ENCODE measurements at regions not wholly inside any gene's neighbourhood (a gene's known extent, or its start where the extent isn't known, plus 50 kb on each side); places are given as distances from the start of the nearest gene placed in this dataset.

GRCh38 chr1:220409771-220410595, 118.0 kb upstream of the MARK1 start:
- DNase-seq = no peak

- no peak for DNase-seq
These were observed 120.7 kb upstream of the MARK1 start for GRCh38 chr1:220407191-220407590.

- DNase-seq = no peak
These were observed 126.0 kb upstream of the RAB3GAP2 start for GRCh38 chr1:220398238-220398637.

- DNase-seq = no peak
These were observed 119.2 kb upstream of the RAB3GAP2 start for GRCh38 chr1:220391491-220391890.

- no peak for DNase-seq
These were observed 117.4 kb upstream of the RAB3GAP2 start for GRCh38 chr1:220389634-220390033.

GRCh38 chr1:220386494-220387195, 114.4 kb upstream of the RAB3GAP2 start:
- no peak for DNase-seq

GRCh38 chr1:220385158-220385557, 112.9 kb upstream of the RAB3GAP2 start:
- no peak for DNase-seq

- no peak for DNase-seq
These were observed 110.7 kb upstream of the RAB3GAP2 start for GRCh38 chr1:220382994-220383393.

- no peak for DNase-seq
These were observed 108.6 kb upstream of the RAB3GAP2 start for GRCh38 chr1:220380885-220381284.

- no peak for DNase-seq
These were observed 106.5 kb upstream of the RAB3GAP2 start for GRCh38 chr1:220378571-220379302.

- no peak for DNase-seq
These were observed 103.5 kb upstream of the RAB3GAP2 start for GRCh38 chr1:220375715-220376114.

- no peak for DNase-seq
These were observed 102.2 kb upstream of the RAB3GAP2 start for GRCh38 chr1:220374449-220374848.

- DNase-seq = no peak
These were observed 100.2 kb upstream of the RAB3GAP2 start for GRCh38 chr1:220372451-220372850.

- DNase-seq = no peak
These were observed 99.1 kb upstream of the RAB3GAP2 start for GRCh38 chr1:220371324-220371723.

- DNase-seq = no peak
These were observed 97.9 kb upstream of the RAB3GAP2 start for GRCh38 chr1:220370041-220370700.

GRCh38 chr1:220369511-220369910, 97.3 kb upstream of the RAB3GAP2 start:
- DNase-seq = no peak

GRCh38 chr1:220368352-220369265, 96.4 kb upstream of the RAB3GAP2 start:
- DNase-seq = peak; percentile 34

- DNase-seq = no peak
These were observed 95.6 kb upstream of the RAB3GAP2 start for GRCh38 chr1:220367833-220368232.

GRCh38 chr1:220366269-220366668, 94.0 kb upstream of the RAB3GAP2 start:
- no peak for DNase-seq

GRCh38 chr1:220363196-220363837, 91.1 kb upstream of the RAB3GAP2 start:
- DNase-seq = no peak
